BJ (cell line): ENCODE measurements at regions not wholly inside any gene's neighbourhood (a gene's known extent, or its start where the extent isn't known, plus 50 kb on each side); places are given as distances from the start of the nearest gene placed in this dataset.

Source experiments
- CTCF ChIA-PET: fragments of 350-600 bp; formaldehyde crosslinking; extraction: SDS; loops from one replicate; lab custom pipeline; 2021; ENCODE audit warnings: antibody characterized with exemption, inconsistent platforms; lab: Yijun Ruan, JAX
- POLR2A ChIA-PET: fragments of 300-600 bp; sonication (Branson Sonifier 250); formaldehyde crosslinking; extraction: SDS; loops from one replicate; lab custom pipeline; 2021; ENCODE audit warnings: antibody characterized with exemption; lab: Charles Lee
- DNase-seq: peaks from one replicate; pipeline ENCODE4 v3.0.0-alpha.2; 2011; ENCODE audit warnings: low read depth
- H3K27me3 ChIP-seq: 2 replicates; pipeline ENCODE4 v1.6.0; 2011; ENCODE audit warnings: low read length; ENCODE audit not compliant: control insufficient read depth, insufficient read depth
- H3K36me3 ChIP-seq: 2 replicates; pipeline ENCODE4 v1.5.1; 2011; ENCODE audit warnings: low read length; ENCODE audit not compliant: control insufficient read depth, insufficient read depth
- H3K4me3 ChIP-seq: 2 replicates; pipeline ENCODE4 v1.5.1; 2011; ENCODE audit warnings: low read depth, mild to moderate bottlenecking, control low read depth, low read length
- CTCF ChIP-seq: IDR thresholded peaks from 2 replicates; pipeline ENCODE4 v1.5.1; 2011; ENCODE audit warnings: low read depth, mild to moderate bottlenecking, control low read depth, inconsistent platforms, low read length, moderate library complexity; ENCODE audit not compliant: insufficient read depth

GRCh38 chr5:38131686-38132085 lies 126.7 kb upstream of the EGFLAM start:
- Histone ChIP-seq H3K4me3 (no peak overlapping the region), H3K27me3 (peaks cover 2% of the 10 kb centered on the region; the same call in 1 of the 2 replicates), H3K36me3 (no peaks in the 10 kb centered on the region)
- TF ChIP-seq CTCF = no peak
- POLR2A ChIA-PET = no interaction called here
- DNase-seq = no peak
- CTCF ChIA-PET = no interaction called here

GRCh38 chr5:38124321-38124720 lies 134.0 kb upstream of the EGFLAM start:
- CTCF ChIA-PET = no interaction called here
- no peak for TF ChIP-seq CTCF
- H3K4me3 ChIP-seq = no peak overlapping the region
- DNase-seq = no peak
- no peaks in the 10 kb centered on the region for H3K27me3 ChIP-seq
- no peaks in the 10 kb centered on the region for H3K36me3 ChIP-seq
- POLR2A ChIA-PET = no interaction called here

- CTCF ChIA-PET = no interaction called here
- POLR2A ChIA-PET = no interaction called here
Measured at GRCh38 chr5:38121420-38121819, 136.9 kb upstream of the EGFLAM start.

GRCh38 chr5:38119836-38120235 lies 138.5 kb upstream of the EGFLAM start:
- no peaks in the 10 kb centered on the region for H3K36me3 ChIP-seq
- CTCF ChIA-PET = no interaction called here
- POLR2A ChIA-PET = no interaction called here
- no peak for TF ChIP-seq CTCF
- peaks cover 2% of the 10 kb centered on the region for H3K27me3 ChIP-seq
- no peak overlapping the region for H3K4me3 ChIP-seq
- DNase-seq = no peak

More at GRCh38 chr5:38121420-38121819, 136.9 kb upstream of the EGFLAM start:
- no peak for DNase-seq
- Histone ChIP-seq H3K4me3 (no peak overlapping the region), H3K27me3 (peaks cover 1% of the 10 kb centered on the region; the same call in 1 of the 2 replicates), H3K36me3 (no peaks in the 10 kb centered on the region)
- no peak for TF ChIP-seq CTCF

- DNase-seq = no peak
- ChIA-PET CTCF (no interaction called here), POLR2A (no interaction called here)
- Histone ChIP-seq H3K4me3 (no peak overlapping the region), H3K36me3 (no peaks in the 10 kb centered on the region), H3K27me3 (peaks cover 2% of the 10 kb centered on the region)
- no peak for TF ChIP-seq CTCF
Measured at GRCh38 chr5:38117784-38118479, 140.4 kb upstream of the EGFLAM start.
